A204.1 (cell line): ENCODE measurements at regions not wholly inside any gene's neighbourhood (a gene's known extent, or its start where the extent isn't known, plus 50 kb on each side); places are given as distances from the start of the nearest gene placed in this dataset.

Source experiments
- FAIRE-seq: peaks from 2 replicates; lab custom pipeline; 2012; peaks lifted over from hg19 to GRCh38; lab: Jason Lieb, UNC

DNA sequence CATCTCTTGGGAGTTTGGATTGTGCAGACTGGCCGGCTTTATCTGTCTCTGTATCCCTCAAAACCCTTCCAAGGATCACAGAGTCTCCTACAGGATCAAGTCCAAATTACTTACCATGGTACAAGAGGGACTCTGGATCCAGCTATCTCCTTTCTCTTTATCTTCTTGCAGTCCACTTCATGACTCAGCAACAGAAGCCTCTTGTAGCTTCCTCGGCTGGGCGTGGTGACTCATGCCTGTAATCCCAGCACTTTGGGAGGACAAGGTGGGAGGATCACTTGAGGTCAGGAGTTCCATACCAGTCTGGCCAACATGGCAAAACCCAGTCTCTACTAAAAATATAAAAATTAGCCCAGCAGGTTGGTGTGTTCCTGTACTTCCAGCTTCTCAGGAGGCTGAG is 189.7 kb downstream of the BCAT1 start:
- no peak for FAIRE-seq

DNA sequence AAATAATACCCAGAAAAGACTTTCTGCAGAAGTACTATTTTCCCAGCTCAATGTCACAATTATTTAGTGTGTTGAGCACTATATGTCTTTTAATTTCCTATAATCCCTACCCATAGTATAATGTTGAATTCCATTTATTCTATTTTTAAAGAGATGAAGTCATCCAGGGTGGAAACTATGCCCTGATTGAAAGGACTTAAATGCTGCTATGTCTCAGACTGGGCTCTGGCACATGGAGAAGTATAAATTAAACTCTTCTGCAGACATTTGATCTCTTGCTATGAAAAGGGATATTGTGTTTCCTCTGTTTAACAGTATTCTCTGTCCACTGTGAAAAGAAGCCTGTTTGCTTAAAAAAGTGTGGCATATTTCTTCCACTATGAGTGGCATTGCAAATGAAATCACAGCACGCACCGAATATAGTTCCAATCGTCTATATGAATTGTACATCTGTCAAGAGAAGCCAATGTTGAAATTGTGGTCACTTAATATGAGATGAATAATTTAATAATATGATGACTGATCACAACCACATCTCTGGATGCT is 192.3 kb downstream of the BCAT1 start:
- no peak for FAIRE-seq

DNA sequence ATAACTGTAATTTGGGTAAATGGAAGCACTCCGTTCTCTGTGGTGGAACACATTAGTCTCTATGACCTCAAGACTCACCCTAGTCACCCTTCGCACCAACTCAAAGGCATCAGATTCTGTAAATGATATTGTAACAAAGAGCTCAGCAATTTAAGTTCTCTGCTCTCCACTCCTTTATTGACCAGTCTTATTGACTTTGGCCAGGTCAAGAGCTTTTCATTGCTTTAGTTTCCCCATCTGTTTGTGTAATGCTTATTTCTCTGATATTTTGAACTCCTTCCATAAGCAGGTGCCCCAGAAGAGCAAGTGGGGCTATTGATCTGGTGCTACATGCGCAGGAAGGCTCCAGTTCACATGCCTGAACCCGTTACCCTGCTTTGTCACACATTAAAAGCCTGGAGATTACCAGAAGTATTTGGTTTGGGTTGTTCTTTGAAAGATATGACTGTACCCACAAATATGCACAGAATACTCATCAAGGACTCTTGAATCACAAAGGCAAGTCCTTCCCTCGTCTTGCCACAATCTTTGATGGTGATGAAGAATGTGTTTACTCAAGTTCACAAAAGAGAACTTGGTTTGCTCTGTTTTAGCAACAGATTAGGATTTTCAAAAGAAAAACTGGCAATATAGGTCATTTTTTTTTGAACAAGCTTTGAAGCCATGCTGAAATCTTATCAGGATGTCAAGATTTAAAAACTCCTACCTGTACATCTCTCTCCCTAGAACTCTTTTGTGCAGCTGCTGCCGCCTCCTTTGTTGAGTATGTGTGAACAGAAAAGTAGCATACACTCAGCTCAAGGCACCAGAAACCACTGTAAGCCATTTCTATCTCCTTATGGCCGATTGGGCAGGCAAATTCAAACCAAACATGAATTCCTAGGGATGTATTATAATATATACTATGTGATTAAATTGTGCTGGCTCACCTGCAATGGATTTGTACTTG is 193.9 kb downstream of the BCAT1 start:
- no peak for FAIRE-seq

DNA sequence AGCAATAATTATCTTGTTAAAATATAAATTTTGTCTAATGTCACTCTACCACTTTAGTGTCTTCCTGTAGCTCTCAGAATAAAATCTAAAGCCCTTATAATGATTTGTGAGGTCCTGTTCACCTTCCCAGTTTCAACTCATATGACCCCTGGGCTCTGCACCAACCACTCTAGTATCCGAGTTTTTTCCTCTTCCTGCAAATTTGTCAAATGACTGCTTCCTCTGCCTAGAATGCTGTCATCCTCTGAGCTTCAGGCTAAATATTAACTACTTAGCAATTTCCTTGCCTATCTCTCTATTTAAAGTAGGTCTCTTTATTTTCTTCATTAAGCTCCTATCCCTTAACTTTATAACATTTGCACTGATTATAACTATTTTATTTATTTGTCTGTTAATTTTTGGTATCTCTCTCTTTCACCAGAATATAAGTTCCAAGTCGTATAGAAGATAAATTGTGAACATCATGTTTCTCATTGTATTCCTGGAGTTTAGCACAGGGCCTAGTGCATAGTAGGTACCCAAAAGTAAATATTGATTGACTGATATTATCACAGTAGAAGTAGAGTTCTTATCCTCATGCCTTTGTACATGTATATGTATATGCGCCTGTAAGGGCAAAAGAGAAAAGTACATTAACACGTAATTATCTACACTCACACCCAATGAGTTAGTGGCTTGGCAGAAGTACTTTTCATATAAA is 196.0 kb downstream of the BCAT1 start:
- no peak for FAIRE-seq

DNA sequence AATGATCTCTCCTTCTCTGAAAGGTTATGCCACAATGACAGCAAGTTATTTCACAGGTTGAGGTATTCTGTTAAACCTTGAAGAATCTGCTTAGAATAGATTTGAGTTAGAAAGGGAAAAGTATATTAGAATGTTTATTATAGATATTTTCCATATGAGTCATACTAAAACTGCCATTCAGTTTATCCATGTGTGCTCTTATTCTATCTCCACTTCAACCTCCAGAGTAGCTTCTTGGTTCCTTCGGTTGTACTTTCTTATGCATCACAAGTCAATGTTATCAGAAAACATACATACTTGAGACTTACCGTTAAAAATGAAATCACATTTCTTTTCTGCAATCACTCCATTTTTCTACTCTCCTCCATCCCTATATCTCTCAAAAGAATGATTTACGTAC is 197.7 kb downstream of the BCAT1 start:
- no peak for FAIRE-seq

DNA sequence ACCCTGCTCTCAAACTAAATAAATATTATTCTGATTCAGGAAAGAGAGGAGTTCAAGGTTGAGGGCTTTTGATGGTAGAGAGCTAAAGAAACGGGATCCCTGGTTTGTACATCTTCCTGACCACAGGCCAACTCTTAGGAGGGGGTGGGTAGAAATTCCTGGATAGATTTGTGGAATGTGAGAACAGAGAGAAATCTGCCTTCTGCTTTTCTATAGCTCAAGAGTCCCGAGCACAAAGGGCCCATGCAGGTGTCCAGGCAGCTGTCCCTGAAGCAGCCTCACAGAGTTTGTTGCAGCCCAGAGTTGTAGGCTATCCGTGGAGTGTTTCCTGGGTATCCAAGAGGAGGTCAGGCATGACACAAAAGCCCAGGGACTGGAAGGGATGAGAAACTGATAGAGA is 198.6 kb downstream of the BCAT1 start:
- FAIRE-seq: no peak

DNA sequence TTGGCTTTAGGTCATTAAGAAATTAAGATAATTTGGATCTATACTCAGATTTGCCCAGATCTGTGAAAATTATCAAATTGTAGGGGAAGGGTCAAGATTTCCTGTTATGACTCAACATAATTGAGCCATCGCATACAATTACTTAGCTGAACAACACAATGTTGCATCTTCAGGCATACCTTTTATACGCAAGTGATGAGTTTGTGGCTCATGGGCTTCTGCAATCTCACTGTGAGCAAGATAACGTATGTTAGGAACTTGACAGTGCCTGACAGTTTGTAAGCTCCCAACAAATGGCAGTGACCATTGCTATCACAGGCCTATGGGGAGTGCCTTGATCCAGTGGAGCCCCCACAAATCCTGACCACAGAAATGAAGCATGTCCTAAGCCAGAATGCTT is 199.7 kb downstream of the BCAT1 start:
- no peak for FAIRE-seq

DNA sequence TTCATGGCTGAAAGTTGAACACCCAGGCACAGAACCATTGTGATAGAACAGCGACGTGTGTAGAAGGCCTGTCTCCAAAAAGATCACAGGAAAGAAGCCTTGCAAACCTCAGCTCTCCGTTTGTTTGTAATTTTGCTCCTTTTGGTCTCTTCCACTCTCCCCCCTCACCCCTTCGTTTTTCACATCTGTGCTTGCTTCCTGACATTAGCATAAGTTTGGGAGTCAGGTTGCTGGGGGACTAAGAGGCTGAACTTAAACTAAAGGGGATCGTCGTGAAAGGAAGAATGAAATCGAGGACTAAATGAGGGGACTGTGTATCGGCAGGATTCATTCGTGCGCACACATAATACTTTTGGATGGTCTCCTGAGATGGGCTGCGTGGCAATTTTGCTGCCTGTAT is 200.6 kb downstream of the BCAT1 start:
- no peak for FAIRE-seq

DNA sequence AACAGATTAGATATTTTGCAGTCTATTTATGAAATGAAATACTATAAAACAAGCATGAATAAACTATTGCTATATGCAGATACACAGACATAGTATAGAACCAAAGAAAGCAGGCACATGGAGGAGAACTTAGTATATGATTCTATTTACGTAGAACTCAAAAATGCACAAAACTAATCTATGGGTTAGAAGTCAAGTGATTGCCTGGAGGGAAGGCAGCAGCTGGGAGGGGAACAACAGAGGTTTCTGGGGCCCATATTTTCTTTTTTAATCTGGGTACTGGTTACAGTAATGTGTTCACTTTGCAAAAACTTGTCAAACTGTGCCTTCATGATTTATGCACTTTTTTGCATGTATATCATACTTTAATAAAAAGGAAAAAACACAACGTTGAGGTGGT is 202.0 kb downstream of the BCAT1 start:
- no peak for FAIRE-seq

DNA sequence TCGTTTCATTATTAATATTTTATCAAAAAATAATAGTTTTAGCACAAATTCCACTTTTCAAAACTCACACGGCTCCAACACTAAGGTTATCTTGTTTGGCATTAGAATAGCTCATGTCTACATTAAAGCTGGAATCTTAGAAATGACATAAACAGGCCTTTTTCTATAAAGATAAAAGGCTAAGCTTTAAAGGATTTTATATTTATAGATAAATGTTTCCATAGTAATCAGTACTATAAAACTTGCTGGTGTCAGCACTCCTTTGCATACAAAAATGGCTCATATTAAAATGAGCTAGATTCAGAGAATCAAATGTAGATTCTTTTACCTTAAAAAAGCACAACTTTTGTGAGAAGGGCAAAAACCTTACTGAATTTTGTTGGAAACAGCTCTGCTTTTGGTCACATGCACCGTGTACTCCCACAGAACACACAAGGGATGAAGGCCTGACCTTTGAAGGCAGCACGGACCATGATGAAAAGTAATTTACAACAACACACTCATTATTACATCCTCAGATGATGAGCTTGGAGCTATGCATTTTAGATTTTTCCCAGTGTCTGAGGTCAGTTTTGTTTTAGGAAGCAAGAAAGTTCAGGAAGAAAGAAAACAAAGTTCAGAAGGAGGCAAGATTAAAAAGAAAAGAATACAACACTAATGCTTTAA is 202.8 kb downstream of the BCAT1 start:
- FAIRE-seq: no peak

DNA sequence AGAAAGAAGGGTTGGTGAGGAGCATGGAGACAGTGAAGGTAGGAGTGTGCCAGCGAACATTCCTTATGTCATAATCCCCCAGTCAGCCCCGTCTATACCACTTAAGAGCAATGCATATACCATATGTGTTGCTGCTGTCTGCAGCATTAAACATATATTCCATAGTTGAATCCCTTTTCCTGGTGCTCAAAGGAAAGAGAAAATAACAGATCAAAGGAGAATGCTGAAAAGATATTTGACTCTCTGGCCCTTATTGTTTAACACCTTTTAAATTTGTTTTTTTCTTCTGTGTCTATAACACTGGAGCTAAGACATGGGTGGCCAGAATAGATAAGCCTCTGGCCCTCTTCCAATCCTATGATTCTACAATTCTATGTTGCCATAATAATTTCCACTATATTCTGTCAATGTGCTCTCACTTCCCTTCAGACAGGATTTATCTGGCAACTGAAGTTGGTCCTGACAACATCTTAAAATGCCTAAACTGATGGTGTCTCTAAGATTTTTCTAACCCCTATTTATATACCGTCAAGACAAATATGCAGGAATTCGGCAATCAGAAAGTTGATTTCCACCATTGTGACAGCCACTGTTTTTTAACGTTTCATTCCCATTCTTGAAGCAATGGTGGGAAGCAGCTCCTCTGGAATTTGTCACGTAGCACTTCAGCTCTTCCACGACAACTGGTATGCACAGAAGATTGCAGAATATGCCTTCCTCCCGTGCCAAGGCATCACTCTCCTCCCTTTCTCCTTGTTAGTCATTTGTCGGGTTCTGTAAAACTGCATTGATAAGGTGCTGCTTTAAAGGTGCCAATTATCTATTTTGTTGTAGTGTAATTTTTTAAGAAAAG is 204.7 kb downstream of the BCAT1 start:
- FAIRE-seq: no peak

DNA sequence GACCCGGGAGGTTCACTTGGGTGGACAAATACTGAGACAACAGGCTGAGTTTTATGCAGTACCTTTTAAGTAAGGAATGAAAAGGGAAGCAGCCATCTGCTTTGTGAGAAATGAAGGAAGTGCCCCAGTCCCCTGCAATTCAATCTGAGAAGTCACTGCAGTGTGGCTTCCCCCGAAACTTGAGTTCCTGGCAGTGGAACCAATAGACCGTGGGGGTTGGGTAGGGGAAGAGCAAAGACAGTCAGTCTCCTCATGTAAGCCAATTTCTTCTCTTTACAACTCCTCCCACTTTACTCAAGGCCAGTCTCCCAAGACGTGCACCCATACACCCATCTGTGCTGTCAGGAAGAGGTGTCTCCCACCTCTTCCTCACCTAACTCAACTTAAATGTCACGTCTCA is 206.5 kb downstream of the BCAT1 start:
- FAIRE-seq: no peak

DNA sequence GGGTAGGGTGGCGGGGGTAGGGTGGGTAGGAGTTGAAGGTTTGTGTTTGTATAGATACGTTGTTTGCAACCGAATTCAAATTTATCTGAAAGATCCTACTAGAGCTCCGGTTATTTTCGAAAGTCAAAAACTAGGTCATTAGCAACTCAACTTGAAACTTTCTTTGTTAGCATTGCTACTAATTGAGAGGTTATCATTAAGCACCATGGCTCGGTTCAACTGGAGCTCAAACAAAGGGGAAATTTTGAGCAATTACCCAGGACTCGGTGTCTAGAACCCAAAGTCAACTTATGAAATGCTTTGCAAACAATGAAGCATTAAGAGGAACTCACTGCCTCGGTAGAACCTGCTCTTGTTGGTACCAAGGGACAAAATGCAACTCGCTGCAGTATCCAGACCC is 207.7 kb downstream of the BCAT1 start:
- FAIRE-seq: no peak

DNA sequence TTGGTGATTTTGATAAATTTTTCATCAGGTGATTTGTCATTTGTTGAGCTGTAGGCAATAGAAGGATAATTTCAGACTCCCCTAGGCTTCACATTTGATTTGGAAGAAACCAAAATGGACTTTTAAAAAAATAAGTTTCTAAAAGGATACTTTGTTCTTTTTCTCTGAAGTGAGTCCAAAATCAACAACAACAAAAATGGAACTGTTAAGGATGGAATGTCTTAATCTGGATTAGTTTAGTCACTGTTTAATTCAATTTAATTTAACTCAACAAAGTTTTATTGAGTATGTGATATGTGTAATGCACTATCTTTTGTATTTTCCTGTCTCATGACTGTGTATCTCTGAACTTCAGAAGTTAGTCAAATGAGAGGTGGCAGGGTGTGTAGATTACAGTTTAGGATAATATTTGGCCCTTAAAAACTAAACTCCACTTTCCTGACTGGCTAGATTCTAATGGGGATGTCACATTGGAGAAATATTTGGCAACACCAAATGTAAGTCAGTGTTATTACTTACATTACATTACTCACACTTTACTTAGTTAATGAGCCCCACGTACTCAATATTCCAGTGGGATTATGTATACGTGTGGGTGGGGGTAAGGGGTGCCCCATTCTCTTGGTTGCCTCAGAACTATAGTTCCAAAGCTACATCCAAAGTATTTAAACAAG is 209.7 kb downstream of the BCAT1 start:
- FAIRE-seq: no peak

DNA sequence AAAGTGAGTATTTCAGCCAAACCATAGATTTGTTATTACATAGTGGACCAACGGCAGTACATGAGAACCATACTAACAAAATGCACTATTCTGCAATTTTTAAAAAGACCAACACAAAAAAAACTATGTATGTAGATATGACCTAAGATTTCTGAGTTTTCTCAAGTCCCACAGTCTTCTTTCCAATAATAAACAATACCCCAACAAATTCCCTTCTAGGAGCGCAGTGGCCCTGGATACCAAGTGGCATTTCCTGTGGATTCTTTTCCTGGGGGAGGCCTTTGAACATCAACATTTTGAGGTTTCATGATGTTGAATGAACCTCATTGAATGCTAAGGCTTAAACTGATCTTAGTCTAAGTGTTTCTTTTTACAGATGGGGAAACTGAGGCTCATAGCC is 210.5 kb downstream of the BCAT1 start:
- FAIRE-seq: no peak

DNA sequence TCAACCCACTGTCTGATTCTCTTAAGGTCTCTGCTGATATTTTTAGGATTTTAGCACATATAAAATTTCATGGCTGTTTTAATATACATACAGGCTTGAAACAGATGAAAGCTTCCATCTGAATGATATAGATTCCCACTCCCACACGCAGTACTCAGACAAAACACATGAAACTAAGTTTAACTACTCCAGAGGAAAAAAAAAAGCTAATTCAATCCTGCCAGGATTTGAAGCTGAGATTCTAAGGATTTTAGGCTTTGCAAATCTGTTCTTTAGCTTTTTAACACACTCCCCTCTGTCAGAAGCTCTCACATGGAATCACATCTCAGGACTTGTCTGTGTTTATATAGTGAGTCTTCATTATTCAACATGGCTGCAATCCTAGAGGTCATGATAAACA is 217.3 kb downstream of the BCAT1 start:
- no peak for FAIRE-seq

DNA sequence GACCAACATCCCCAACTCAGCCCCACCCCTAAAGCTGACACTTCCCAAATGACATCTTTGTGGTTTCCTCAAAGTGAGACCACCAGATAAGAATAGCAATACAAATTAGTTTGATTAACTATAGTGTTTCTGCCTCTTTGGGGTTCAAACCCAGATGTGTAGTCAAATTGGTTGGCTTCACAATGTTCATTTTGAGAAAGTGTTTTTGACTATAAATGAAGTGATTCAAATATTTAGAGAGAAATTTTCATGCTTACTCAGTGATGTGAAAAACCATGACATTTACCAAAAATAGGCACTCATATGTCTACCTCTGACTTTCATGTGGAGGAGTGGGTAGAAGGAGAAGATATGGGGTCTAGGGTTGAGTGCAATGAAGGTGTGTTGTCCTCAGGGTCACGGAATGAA is 218.4 kb downstream of the BCAT1 start:
- FAIRE-seq: no peak

DNA sequence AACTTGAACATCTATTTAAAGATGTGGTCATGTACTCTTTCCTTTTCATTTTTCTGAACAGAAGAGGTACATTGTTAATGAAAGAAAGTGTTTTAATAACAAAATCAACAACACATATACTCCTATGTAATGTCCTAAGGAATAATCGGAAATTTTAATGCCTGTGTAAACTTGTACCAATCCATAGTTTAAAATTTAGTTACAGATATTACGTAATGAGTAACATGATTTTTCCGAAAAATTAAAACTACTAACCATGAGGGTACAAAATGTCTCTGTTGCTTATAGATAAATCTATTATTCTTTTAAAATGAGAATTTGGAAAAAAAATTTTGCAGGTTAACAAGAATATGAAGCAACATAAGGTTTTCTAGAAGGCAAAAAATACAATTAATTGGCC is 220.1 kb downstream of the BCAT1 start:
- no peak for FAIRE-seq

DNA sequence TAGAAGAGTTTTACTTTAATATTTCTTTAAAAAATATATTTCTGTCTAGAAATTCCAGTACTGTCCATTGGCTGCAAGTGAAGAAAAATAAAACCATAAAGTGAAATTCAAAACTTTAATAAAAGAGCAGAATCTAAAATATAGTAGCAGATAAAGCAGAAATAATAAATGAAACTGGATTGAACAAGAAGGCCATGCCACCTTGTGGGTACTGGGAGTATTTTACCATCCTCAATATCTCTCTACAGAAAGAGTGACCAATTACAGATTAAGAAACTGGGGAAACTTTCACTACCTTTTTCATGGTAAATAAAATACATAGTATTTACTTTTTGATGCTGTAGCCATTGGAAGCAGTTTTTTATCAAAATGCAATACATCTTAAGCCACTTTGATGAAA is 220.5 kb downstream of the BCAT1 start:
- FAIRE-seq: peak; percentile 97

DNA sequence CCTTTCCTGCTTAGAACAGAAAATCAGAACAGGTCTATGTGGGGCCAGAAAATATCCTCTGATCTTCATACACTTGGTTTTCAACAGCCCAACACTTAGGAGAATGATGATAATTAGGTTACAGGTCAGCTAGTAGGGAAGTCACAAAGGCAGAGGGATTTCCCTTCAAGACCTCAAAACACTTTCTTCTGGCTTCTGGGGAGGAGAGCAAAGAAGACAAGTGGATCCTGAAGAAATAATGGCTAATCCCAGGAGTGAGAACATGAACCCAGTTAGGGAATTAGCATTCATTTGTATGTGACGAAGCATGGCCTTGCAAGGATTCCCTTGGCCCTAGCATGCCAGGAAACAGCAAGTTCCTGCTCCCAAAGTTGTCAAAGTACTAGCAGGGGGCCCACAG is 223.3 kb downstream of the BCAT1 start:
- FAIRE-seq: no peak

DNA sequence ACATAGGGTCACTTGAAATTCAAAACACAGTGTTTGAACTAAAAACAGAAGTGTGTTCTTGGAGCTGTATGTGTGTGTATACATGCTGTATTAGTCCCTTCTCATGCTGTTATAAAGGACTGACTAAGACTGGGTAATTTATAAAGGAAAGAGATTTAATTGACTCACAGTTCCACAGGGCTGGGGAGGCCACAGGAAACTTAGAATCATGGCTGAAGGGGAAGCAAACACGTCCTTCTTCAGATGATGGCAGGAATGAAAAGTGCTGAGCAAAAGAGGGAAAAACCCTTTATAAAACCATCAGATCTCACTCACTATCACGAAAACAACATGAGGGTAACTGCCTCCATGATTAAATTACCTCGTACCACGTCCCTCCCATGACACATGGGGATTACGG is 224.1 kb downstream of the BCAT1 start:
- no peak for FAIRE-seq
